ENCODE measurements at regions not wholly inside any gene's neighbourhood (a gene's known extent, or its start where the extent isn't known, plus 50 kb on each side); places are given as distances from the start of the nearest gene placed in this dataset.
"Not testable (repeated sequence)": the region's sequence is repeated elsewhere in the genome, so short reads cannot be mapped to it uniquely, and the experiment has no call there.

- Histone ChIP-seq H3K4me3 (no peak overlapping the region), H3K27me3 (ENCODE audit: low read depth) (no peaks in the 10 kb centered on the region), H3K4me1 (no peaks in the 10 kb centered on the region), H3K36me3 (replicated peaks) (no peaks in the 10 kb centered on the region), H3K9me3 (0 out of 2 replicates have a peak, but pooled peaks cover 2% of the 10 kb centered on the region)
- in situ Hi-C loops (cut with MboI; ENCODE audit: low sequenced_read_pairs), result no loop called here
- no peak for DNase-seq (ENCODE audit: low spot score in 2 of 2)
These were observed 1081.1 kb downstream of the NAALADL2 start for GRCh38 chr3:175940243-175940642.

GRCh38 chr3:175937367-175937766, 1078.2 kb downstream of the NAALADL2 start:
- H3K4me1 ChIP-seq; H3K9me3 ChIP-seq; DNase-seq (ENCODE audit: low spot score in 2 of 2); in situ Hi-C loops (cut with MboI; ENCODE audit: low sequenced_read_pairs); H3K36me3 ChIP-seq (replicated peaks); H3K27me3 ChIP-seq (ENCODE audit: low read depth); H3K4me3 ChIP-seq: not testable (repeated sequence)

GRCh38 chr3:175932586-175932985, 1073.5 kb downstream of the NAALADL2 start:
- in situ Hi-C loops (cut with MboI; ENCODE audit: low sequenced_read_pairs), result no loop called here
- H3K4me3 ChIP-seq, result no peak overlapping the region
- H3K9me3 ChIP-seq, result no peaks in the 10 kb centered on the region
- no peaks in the 10 kb centered on the region for H3K4me1 ChIP-seq
- no peaks in the 10 kb centered on the region for H3K27me3 ChIP-seq (ENCODE audit: low read depth)
- no peak for DNase-seq (ENCODE audit: low spot score in 2 of 2)
- no peaks in the 10 kb centered on the region for H3K36me3 ChIP-seq (replicated peaks)

GRCh38 chr3:175919133-175919532, 1060.0 kb downstream of the NAALADL2 start:
- no peaks in the 10 kb centered on the region; the same call in 1 of the 2 replicates for H3K9me3 ChIP-seq
- H3K36me3 ChIP-seq (replicated peaks), result no peaks in the 10 kb centered on the region
- no peaks in the 10 kb centered on the region for H3K4me1 ChIP-seq
- H3K4me3 ChIP-seq, result no peak overlapping the region
- in situ Hi-C loops (cut with MboI; ENCODE audit: low sequenced_read_pairs), result no loop called here
- H3K27me3 ChIP-seq (ENCODE audit: low read depth), result no peaks in the 10 kb centered on the region
- no peak for DNase-seq (ENCODE audit: low spot score in 2 of 2)

- Histone ChIP-seq H3K27me3 (ENCODE audit: low read depth) (no peaks in the 10 kb centered on the region), H3K36me3 (replicated peaks) (no peaks in the 10 kb centered on the region), H3K9me3 (no peaks in the 10 kb centered on the region; the same call in 1 of the 2 replicates), H3K4me1 (no peaks in the 10 kb centered on the region), H3K4me3 (no peak overlapping the region)
- in situ Hi-C loops (cut with MboI; ENCODE audit: low sequenced_read_pairs), result no loop called here
- DNase-seq (ENCODE audit: low spot score in 2 of 2), result no peak
These were observed 1057.2 kb downstream of the NAALADL2 start for GRCh38 chr3:175916191-175916934.

GRCh38 chr3:175914785-175915184, 1055.7 kb downstream of the NAALADL2 start:
- Histone ChIP-seq H3K27me3 (ENCODE audit: low read depth) (no peaks in the 10 kb centered on the region), H3K4me3 (no peak overlapping the region), H3K4me1 (no peaks in the 10 kb centered on the region), H3K9me3 (no peaks in the 10 kb centered on the region; the same call in 1 of the 2 replicates), H3K36me3 (replicated peaks) (no peaks in the 10 kb centered on the region)
- in situ Hi-C loops (cut with MboI; ENCODE audit: low sequenced_read_pairs), result no loop called here
- no peak for DNase-seq (ENCODE audit: low spot score in 2 of 2)

- DNase-seq (ENCODE audit: low spot score in 2 of 2), result no peak
- no peaks in the 10 kb centered on the region; the same call in 1 of the 2 replicates for H3K9me3 ChIP-seq
- H3K4me3 ChIP-seq, result no peak overlapping the region
- H3K4me1 ChIP-seq, result no peaks in the 10 kb centered on the region
- H3K36me3 ChIP-seq (replicated peaks), result no peaks in the 10 kb centered on the region
- no peaks in the 10 kb centered on the region for H3K27me3 ChIP-seq (ENCODE audit: low read depth)
- in situ Hi-C loops (cut with MboI; ENCODE audit: low sequenced_read_pairs), result no loop called here
These were observed 1054.2 kb downstream of the NAALADL2 start for GRCh38 chr3:175913286-175913685.

GRCh38 chr3:175911937-175912336, 1052.8 kb downstream of the NAALADL2 start:
- in situ Hi-C loops (cut with MboI; ENCODE audit: low sequenced_read_pairs), result no loop called here
- H3K27me3 ChIP-seq (ENCODE audit: low read depth), result no peaks in the 10 kb centered on the region

GRCh38 chr3:175902226-175902625, 1043.1 kb downstream of the NAALADL2 start:
- Histone ChIP-seq H3K27me3 (ENCODE audit: low read depth) (no peaks in the 10 kb centered on the region), H3K4me3 (no peak overlapping the region), H3K9me3 (no peaks in the 10 kb centered on the region), H3K4me1 (peaks cover 8% of the 10 kb centered on the region), H3K36me3 (replicated peaks) (no peaks in the 10 kb centered on the region)
- no peak for DNase-seq (ENCODE audit: low spot score in 2 of 2)
- in situ Hi-C loops (cut with MboI; ENCODE audit: low sequenced_read_pairs), result no loop called here

More at GRCh38 chr3:175911937-175912336, 1052.8 kb downstream of the NAALADL2 start:
- Histone ChIP-seq H3K36me3 (replicated peaks) (no peaks in the 10 kb centered on the region), H3K9me3 (no peaks in the 10 kb centered on the region), H3K4me3 (no peak overlapping the region), H3K4me1 (no peaks in the 10 kb centered on the region)
- no peak for DNase-seq (ENCODE audit: low spot score in 2 of 2)

GRCh38 chr3:175898194-175898593, 1039.1 kb downstream of the NAALADL2 start:
- no peaks in the 10 kb centered on the region for H3K9me3 ChIP-seq
- H3K36me3 ChIP-seq (replicated peaks), result no peaks in the 10 kb centered on the region
- no peak for DNase-seq (ENCODE audit: low spot score in 2 of 2)

GRCh38 chr3:175896655-175897054, 1037.5 kb downstream of the NAALADL2 start:
- H3K4me1 ChIP-seq, result peaks cover 2% of the 10 kb centered on the region; the same call in 1 of the 2 replicates
- H3K27me3 ChIP-seq (ENCODE audit: low read depth), result no peaks in the 10 kb centered on the region
- DNase-seq (ENCODE audit: low spot score in 2 of 2), result no peak
- H3K9me3 ChIP-seq, result no peaks in the 10 kb centered on the region
- in situ Hi-C loops (cut with MboI; ENCODE audit: low sequenced_read_pairs), result no loop called here
- H3K36me3 ChIP-seq (replicated peaks), result no peaks in the 10 kb centered on the region
- no peak overlapping the region for H3K4me3 ChIP-seq

More at GRCh38 chr3:175898194-175898593, 1039.1 kb downstream of the NAALADL2 start:
- Histone ChIP-seq H3K4me3 (no peak overlapping the region), H3K27me3 (ENCODE audit: low read depth) (no peaks in the 10 kb centered on the region), H3K4me1 (peaks cover 2% of the 10 kb centered on the region; the same call in 1 of the 2 replicates)
- in situ Hi-C loops (cut with MboI; ENCODE audit: low sequenced_read_pairs), result no loop called here

- no peaks in the 10 kb centered on the region for H3K27me3 ChIP-seq (ENCODE audit: low read depth)
- H3K9me3 ChIP-seq, result no peaks in the 10 kb centered on the region
- in situ Hi-C loops (cut with MboI; ENCODE audit: low sequenced_read_pairs), result no loop called here
- peaks cover 2% of the 10 kb centered on the region; the same call in 1 of the 2 replicates for H3K4me1 ChIP-seq
- no peak overlapping the region for H3K4me3 ChIP-seq
- DNase-seq (ENCODE audit: low spot score in 2 of 2), result no peak
- H3K36me3 ChIP-seq (replicated peaks), result no peaks in the 10 kb centered on the region
These were observed 1036.6 kb downstream of the NAALADL2 start for GRCh38 chr3:175895731-175896130.

- no peaks in the 10 kb centered on the region for H3K36me3 ChIP-seq (replicated peaks)
- DNase-seq (ENCODE audit: low spot score in 2 of 2), result no peak
- no peaks in the 10 kb centered on the region for H3K4me1 ChIP-seq
- in situ Hi-C loops (cut with MboI; ENCODE audit: low sequenced_read_pairs), result no loop called here
- no peak overlapping the region for H3K4me3 ChIP-seq
- no peaks in the 10 kb centered on the region for H3K9me3 ChIP-seq
- H3K27me3 ChIP-seq (ENCODE audit: low read depth), result no peaks in the 10 kb centered on the region
These were observed 1034.4 kb downstream of the NAALADL2 start for GRCh38 chr3:175893566-175893965.

GRCh38 chr3:175890066-175890465, 1030.9 kb downstream of the NAALADL2 start:
- H3K4me3 ChIP-seq, result no peak overlapping the region
- DNase-seq (ENCODE audit: low spot score in 2 of 2), result no peak
- in situ Hi-C loops (cut with MboI; ENCODE audit: low sequenced_read_pairs), result no loop called here
- no peaks in the 10 kb centered on the region for H3K36me3 ChIP-seq (replicated peaks)
- no peaks in the 10 kb centered on the region for H3K9me3 ChIP-seq
- H3K27me3 ChIP-seq (ENCODE audit: low read depth), result no peaks in the 10 kb centered on the region
- no peaks in the 10 kb centered on the region for H3K4me1 ChIP-seq

Measured in HAP-1 (cell line).